ENCODE measurements at regions not wholly inside any gene's neighbourhood (a gene's known extent, or its start where the extent isn't known, plus 50 kb on each side); places are given as distances from the start of the nearest gene placed in this dataset.

- Histone ChIP-seq H3K27me3 (ENCODE audit: control insufficient read depth in 1 of 2, insufficient read depth in 2 of 2, low read length in 2 of 2) (no peaks in the 10 kb centered on the region), H3K36me3 (replicated peaks in 1 of 2; ENCODE audit: control insufficient read depth in 1 of 2, insufficient read depth in 2 of 2, low read length in 2 of 2) (no peaks in the 10 kb centered on the region), H2AFZ (ENCODE audit: low read length) (no peak overlapping the region), H3K9me3 (ENCODE audit: low read length) (no peaks in the 10 kb centered on the region), H3K79me2 (ENCODE audit: insufficient read depth, low read length) (no peaks in the 10 kb centered on the region), H3K4me3 (replicated peaks in 1 of 3; ENCODE audit: insufficient read depth in 1 of 3, low read depth in 2 of 3, low read length in 3 of 3) (no peak overlapping the region), H3K27ac (ENCODE audit: extremely low read length, insufficient read depth, low read length) (no peak overlapping the region), H3K9ac (ENCODE audit: insufficient read depth, low read depth, low read length) (no peak overlapping the region), H3K4me2 (ENCODE audit: low read depth, low read length) (no peak overlapping the region), H4K20me1 (ENCODE audit: insufficient read depth, low read length) (no peaks in the 10 kb centered on the region), H3K4me1 (ENCODE audit: insufficient read depth, low read length) (no peaks in the 10 kb centered on the region)
- DNase-seq (ENCODE audit: low spot score) (no peak), ATAC-seq (no peak), FAIRE-seq (no peak)
- TF ChIP-seq NFATC3 (CRISPR knock-in tag; IDR thresholded peaks at IDR 0.05) (no peak), ZNF792 (CRISPR knock-in tag; IDR thresholded peaks at IDR 0.05) (no peak), ZSCAN9 (CRISPR knock-in tag; IDR thresholded peaks at IDR 0.05; ENCODE audit: borderline replicate concordance) (no peak), POLR2G (IDR thresholded peaks at IDR 0.05; ENCODE audit: low read depth, low read length) (no peak), ZNF205 (CRISPR knock-in tag; IDR thresholded peaks at IDR 0.05) (no peak)
- TF ChIP-seq, protein P1, sequence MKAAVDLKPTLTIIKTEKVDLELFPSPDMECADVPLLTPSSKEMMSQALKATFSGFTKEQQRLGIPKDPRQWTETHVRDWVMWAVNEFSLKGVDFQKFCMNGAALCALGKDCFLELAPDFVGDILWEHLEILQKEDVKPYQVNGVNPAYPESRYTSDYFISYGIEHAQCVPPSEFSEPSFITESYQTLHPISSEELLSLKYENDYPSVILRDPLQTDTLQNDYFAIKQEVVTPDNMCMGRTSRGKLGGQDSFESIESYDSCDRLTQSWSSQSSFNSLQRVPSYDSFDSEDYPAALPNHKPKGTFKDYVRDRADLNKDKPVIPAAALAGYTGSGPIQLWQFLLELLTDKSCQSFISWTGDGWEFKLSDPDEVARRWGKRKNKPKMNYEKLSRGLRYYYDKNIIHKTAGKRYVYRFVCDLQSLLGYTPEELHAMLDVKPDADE (CRISPR knock-in tag; IDR thresholded peaks at IDR 0.05) = no peak
- no TSS peak for BruUV-seq (replicated peaks)
- POLR2A ChIA-PET = no interaction called here
- in situ Hi-C loops (cut with HindIII; ENCODE audit: extremely low pct_ligation_motif_present, low pct_unique_long_range_greater_than_20kb) = no loop called here
- CTCF ChIA-PET (ENCODE audit: low intra/inter-chr PET ratio, low total read pairs) = no interaction called here
- intact Hi-C loops (cut with micrococcal nuclease; ENCODE audit: unreplicated experiment) = no loop called here
Observed at GRCh38 chr6:95286874-95287273, 290.5 kb upstream of the MANEA start.

- no peak overlapping the region for H3K4me3 ChIP-seq (replicated peaks in 1 of 3; ENCODE audit: insufficient read depth in 1 of 3, low read depth in 2 of 3, low read length in 3 of 3)
- no peaks in the 10 kb centered on the region for H3K27me3 ChIP-seq (ENCODE audit: control insufficient read depth in 1 of 2, insufficient read depth in 2 of 2, low read length in 2 of 2)
- H2AFZ ChIP-seq (ENCODE audit: low read length) = no peak overlapping the region
- H4K20me1 ChIP-seq (ENCODE audit: insufficient read depth, low read length) = no peaks in the 10 kb centered on the region
- no peak overlapping the region for H3K9ac ChIP-seq (ENCODE audit: insufficient read depth, low read depth, low read length)
- CTCF ChIA-PET (ENCODE audit: low intra/inter-chr PET ratio, low total read pairs) = no interaction called here
- in situ Hi-C loops (cut with HindIII; ENCODE audit: extremely low pct_ligation_motif_present, low pct_unique_long_range_greater_than_20kb) (no loop called here), intact Hi-C loops (cut with micrococcal nuclease; ENCODE audit: unreplicated experiment) (no loop called here)
- no peak overlapping the region for H3K4me2 ChIP-seq (ENCODE audit: low read depth, low read length)
- no TSS peak for BruUV-seq (replicated peaks)
- H3K27ac ChIP-seq (ENCODE audit: extremely low read length, insufficient read depth, low read length) = no peak overlapping the region
- no peaks in the 10 kb centered on the region for H3K36me3 ChIP-seq (replicated peaks in 1 of 2; ENCODE audit: control insufficient read depth in 1 of 2, insufficient read depth in 2 of 2, low read length in 2 of 2)
- POLR2A ChIA-PET = no interaction called here
- FAIRE-seq = no peak
- DNase-seq (ENCODE audit: low spot score) = no peak
- H3K9me3 ChIP-seq (ENCODE audit: low read length) = no peaks in the 10 kb centered on the region
- no peaks in the 10 kb centered on the region for H3K79me2 ChIP-seq (ENCODE audit: insufficient read depth, low read length)
- H3K4me1 ChIP-seq (ENCODE audit: insufficient read depth, low read length) = no peaks in the 10 kb centered on the region
- no peak for ATAC-seq
- TF ChIP-seq ZNF547 (CRISPR knock-in tag; IDR thresholded peaks at IDR 0.05) (no peak), RAD21 (CRISPR knock-in tag; IDR thresholded peaks at IDR 0.05) (no peak), ZNF609 (CRISPR knock-in tag; IDR thresholded peaks at IDR 0.05; ENCODE audit: borderline replicate concordance) (no peak), SMAD3 (CRISPR knock-in tag; IDR thresholded peaks at IDR 0.05) (no peak), RCOR2 (CRISPR knock-in tag; IDR thresholded peaks at IDR 0.05) (no peak)
- TF ChIP-seq, protein P2, sequence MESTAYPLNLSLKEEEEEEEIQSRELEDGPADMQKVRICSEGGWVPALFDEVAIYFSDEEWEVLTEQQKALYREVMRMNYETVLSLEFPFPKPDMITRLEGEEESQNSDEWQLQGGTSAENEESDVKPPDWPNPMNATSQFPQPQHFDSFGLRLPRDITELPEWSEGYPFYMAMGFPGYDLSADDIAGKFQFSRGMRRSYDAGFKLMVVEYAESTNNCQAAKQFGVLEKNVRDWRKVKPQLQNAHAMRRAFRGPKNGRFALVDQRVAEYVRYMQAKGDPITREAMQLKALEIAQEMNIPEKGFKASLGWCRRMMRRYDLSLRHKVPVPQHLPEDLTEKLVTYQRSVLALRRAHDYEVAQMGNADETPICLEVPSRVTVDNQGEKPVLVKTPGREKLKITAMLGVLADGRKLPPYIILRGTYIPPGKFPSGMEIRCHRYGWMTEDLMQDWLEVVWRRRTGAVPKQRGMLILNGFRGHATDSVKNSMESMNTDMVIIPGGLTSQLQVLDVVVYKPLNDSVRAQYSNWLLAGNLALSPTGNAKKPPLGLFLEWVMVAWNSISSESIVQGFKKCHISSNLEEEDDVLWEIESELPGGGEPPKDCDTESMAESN (CRISPR knock-in tag; conservative IDR thresholded peaks at IDR 0.05) = no peak
Observed at GRCh38 chr6:95288251-95288650, 289.1 kb upstream of the MANEA start.
